GM23338 (cell line): ENCODE measurements at regions not wholly inside any gene's neighbourhood (a gene's known extent, or its start where the extent isn't known, plus 50 kb on each side); places are given as distances from the start of the nearest gene placed in this dataset.

Source experiments
- ATAC-seq: fragments of 200-7000 bp; cut with Tn5 transposase; 3 replicates; pipeline ENCODE4 v1.9.1; 2020
- DNase-seq: peaks from one replicate; pipeline ENCODE4 v3.0.0-alpha.2; 2015; ENCODE audit warnings: low spot score
- H2AFZ ChIP-seq: fragments of 200-600 bp; sonication (generic); 2 replicates; pipeline ENCODE4 v1.8.0; 2016; ENCODE audit warnings: antibody characterized with exemption, mild to moderate bottlenecking, moderate library complexity
- H3F3A ChIP-seq: fragments of 200-600 bp; sonication (generic); replicated peaks from 2 replicates; pipeline ENCODE4 v1.8.0; 2017; ENCODE audit warnings: antibody characterized with exemption, mixed run types, low read depth
- H3K27ac ChIP-seq: fragments of 200-600 bp; sonication (generic); 2 replicates; pipeline ENCODE4 v1.6.1; 2016; ENCODE audit warnings: low read depth
- H3K27me3 ChIP-seq: fragments of 200-600 bp; sonication (generic); 2 replicates; pipeline ENCODE4 v1.8.0; 2016; ENCODE audit warnings: mild to moderate bottlenecking, mixed run types, moderate library complexity; ENCODE audit not compliant: insufficient read depth
- H3K36me3 ChIP-seq: fragments of 200-600 bp; sonication (generic); 2 replicates; pipeline ENCODE4 v1.8.0; 2016; ENCODE audit warnings: mild to moderate bottlenecking; ENCODE audit not compliant: insufficient read depth
- H3K4me1 ChIP-seq: fragments of 200-600 bp; sonication (generic); 2 replicates; pipeline ENCODE4 v1.8.0; 2016; ENCODE audit warnings: mild to moderate bottlenecking, moderate library complexity; ENCODE audit not compliant: insufficient read depth
- H3K4me2 ChIP-seq: fragments of 200-600 bp; sonication (generic); 2 replicates; pipeline ENCODE4 v1.7.1; 2017; ENCODE audit warnings: mixed run types
- H3K4me3 ChIP-seq: fragments of 200-600 bp; sonication (generic); 2 replicates; pipeline ENCODE4 v1.6.1; 2016; ENCODE audit warnings: mixed run types
- H3K79me2 ChIP-seq: fragments of 200-600 bp; sonication (generic); replicated peaks from 2 replicates; pipeline ENCODE4 v1.8.0; 2017; ENCODE audit warnings: mild to moderate bottlenecking; ENCODE audit not compliant: insufficient read depth
- H3K9me2 ChIP-seq: fragments of 200-600 bp; sonication (generic); 2 replicates; pipeline ENCODE4 v1.8.0; 2017; ENCODE audit not compliant: insufficient read depth
- H4K20me1 ChIP-seq: fragments of 200-600 bp; sonication (generic); replicated peaks from 2 replicates; pipeline ENCODE4 v1.8.0; 2017; ENCODE audit warnings: mild to moderate bottlenecking; ENCODE audit not compliant: insufficient read depth
- H3K27ac Mint-ChIP-seq: 2 replicates; pipeline ENCODE4 v1.8.0; 2020; ENCODE audit warnings: inconsistent platforms, mild to moderate bottlenecking, moderate library complexity, mixed read lengths
- H3K27me3 Mint-ChIP-seq: 3 replicates; pipeline ENCODE4 v1.8.0; 2022; ENCODE audit warnings: low read depth, mild to moderate bottlenecking, moderate library complexity, mixed read lengths, inconsistent platforms; ENCODE audit not compliant: insufficient read depth, poor library complexity
- H3K36me3 Mint-ChIP-seq: 3 replicates; pipeline ENCODE4 v1.8.0; 2021; ENCODE audit warnings: low read depth, mild to moderate bottlenecking, inconsistent platforms, moderate library complexity, mixed read lengths
- H3K4me1 Mint-ChIP-seq: 3 replicates; pipeline ENCODE4 v1.8.0; 2020; ENCODE audit warnings: mild to moderate bottlenecking, inconsistent platforms, mixed read lengths
- H3K4me3 Mint-ChIP-seq: 3 replicates; pipeline ENCODE4 v1.8.0; 2021; ENCODE audit warnings: moderate library complexity, mild to moderate bottlenecking, inconsistent platforms, mixed read lengths
- H3K9me3 Mint-ChIP-seq: 3 replicates; pipeline ENCODE4 v1.8.0; 2020; ENCODE audit warnings: moderate library complexity, mild to moderate bottlenecking, inconsistent platforms, mixed read lengths
- EZH2 ChIP-seq: fragments of 200-600 bp; sonication (generic); IDR thresholded peaks from one replicate; pipeline ENCODE4 v1.8.0; 2017; ENCODE audit warnings: antibody characterized with exemption, mild to moderate bottlenecking, low read depth; ENCODE audit not compliant: unreplicated experiment
- JUNB ChIP-seq: IDR thresholded peaks from one replicate; pipeline ENCODE4 v1.6.1; 2016; ENCODE audit warnings: antibody characterized with exemption; ENCODE audit not compliant: unreplicated experiment
- NANOG ChIP-seq: IDR thresholded peaks from 2 replicates; pipeline ENCODE4 v1.6.1; 2016; ENCODE audit warnings: antibody characterized with exemption, borderline replicate concordance
- POLR2AphosphoS5 ChIP-seq: IDR thresholded peaks from 2 replicates; pipeline ENCODE4 v1.6.1; 2016; ENCODE audit warnings: antibody characterized with exemption, low read depth
- REST ChIP-seq: IDR thresholded peaks from one replicate; pipeline ENCODE4 v1.6.1; 2018; ENCODE audit warnings: antibody characterized with exemption; ENCODE audit not compliant: unreplicated experiment
- STAT1 ChIP-seq: IDR thresholded peaks from one replicate; pipeline ENCODE4 v1.6.1; 2016; ENCODE audit warnings: antibody characterized with exemption; ENCODE audit not compliant: unreplicated experiment
- TF ChIP-seq, protein P1 (sequence below): IDR thresholded peaks from 2 replicates; pipeline ENCODE4 v1.6.1; 2016; ENCODE audit warnings: antibody characterized with exemption
- TF ChIP-seq, protein P2 (sequence below), 2 experiments: fragments of 200-600 bp in 1 of 2; sonication (generic) in 1 of 2; conservative IDR thresholded peaks; 2 replicates each; pipeline versions ENCODE4 v1.5.1 to v1.6.1; 2016 to 2017; ENCODE audit warnings: antibody characterized with exemption in 2 of 2, low read depth in 2 of 2, mild to moderate bottlenecking in 2 of 2, moderate library complexity in 1 of 2
- TF ChIP-seq, protein P3 (sequence below): fragments of 250-450 bp; sonication (Bioruptor Pico); IDR thresholded peaks from 2 replicates; pipeline ENCODE4 v1.5.0; 2020; ENCODE audit warnings: mild to moderate bottlenecking, moderate library complexity

DNA sequence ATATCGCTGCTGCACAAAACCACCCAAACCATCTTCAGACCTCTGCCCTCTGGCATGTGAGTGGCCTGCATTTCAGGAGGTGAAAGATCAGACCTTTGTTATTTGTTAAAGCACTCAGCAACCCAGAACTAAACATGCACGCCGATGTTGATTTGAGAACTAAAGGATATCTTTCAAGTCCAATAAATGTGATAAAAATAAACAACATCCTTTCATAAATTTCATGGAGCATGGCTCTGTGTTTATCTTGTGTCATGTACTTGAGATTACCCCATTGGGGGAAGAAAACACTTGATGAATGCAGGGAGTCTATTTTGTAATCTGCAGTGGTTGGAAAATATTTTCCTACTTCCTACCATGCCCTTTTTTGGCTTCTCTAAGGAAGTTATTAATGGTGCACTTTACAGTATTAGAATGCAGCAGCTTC is 70.8 kb upstream of the GATA6 start:
- Histone ChIP-seq H4K20me1 (no peaks in the 10 kb centered on the region), H3K27me3 (no peaks in the 10 kb centered on the region), H3K27ac (no peak overlapping the region), H3K4me1 (peaks cover 10% of the 10 kb centered on the region), H2AFZ (no peak overlapping the region), H3K9me2 (no peaks in the 10 kb centered on the region), H3K36me3 (no peaks in the 10 kb centered on the region), H3F3A (no peaks in the 10 kb centered on the region), H3K79me2 (no peaks in the 10 kb centered on the region), H3K4me2 (no peak overlapping the region), H3K4me3 (no peak overlapping the region)
- H3K9me3 Mint-ChIP-seq = no peaks in the 10 kb centered on the region
- H3K4me1 Mint-ChIP-seq = peaks cover 16% of the 10 kb centered on the region
- DNase-seq (no peak), ATAC-seq (no peak)
- H3K4me3 Mint-ChIP-seq = no peak overlapping the region; the same call in 2 of the 3 replicates
- peaks cover 7% of the 10 kb centered on the region for H3K27me3 Mint-ChIP-seq
- TF ChIP-seq POLR2AphosphoS5 = no peak
- TF ChIP-seq EZH2 = no peak
- TF ChIP-seq, protein P1, sequence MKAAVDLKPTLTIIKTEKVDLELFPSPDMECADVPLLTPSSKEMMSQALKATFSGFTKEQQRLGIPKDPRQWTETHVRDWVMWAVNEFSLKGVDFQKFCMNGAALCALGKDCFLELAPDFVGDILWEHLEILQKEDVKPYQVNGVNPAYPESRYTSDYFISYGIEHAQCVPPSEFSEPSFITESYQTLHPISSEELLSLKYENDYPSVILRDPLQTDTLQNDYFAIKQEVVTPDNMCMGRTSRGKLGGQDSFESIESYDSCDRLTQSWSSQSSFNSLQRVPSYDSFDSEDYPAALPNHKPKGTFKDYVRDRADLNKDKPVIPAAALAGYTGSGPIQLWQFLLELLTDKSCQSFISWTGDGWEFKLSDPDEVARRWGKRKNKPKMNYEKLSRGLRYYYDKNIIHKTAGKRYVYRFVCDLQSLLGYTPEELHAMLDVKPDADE = no peak
- no peak for TF ChIP-seq STAT1
- TF ChIP-seq NANOG = no peak
- no peak for TF ChIP-seq JUNB
- TF ChIP-seq, protein P2, sequence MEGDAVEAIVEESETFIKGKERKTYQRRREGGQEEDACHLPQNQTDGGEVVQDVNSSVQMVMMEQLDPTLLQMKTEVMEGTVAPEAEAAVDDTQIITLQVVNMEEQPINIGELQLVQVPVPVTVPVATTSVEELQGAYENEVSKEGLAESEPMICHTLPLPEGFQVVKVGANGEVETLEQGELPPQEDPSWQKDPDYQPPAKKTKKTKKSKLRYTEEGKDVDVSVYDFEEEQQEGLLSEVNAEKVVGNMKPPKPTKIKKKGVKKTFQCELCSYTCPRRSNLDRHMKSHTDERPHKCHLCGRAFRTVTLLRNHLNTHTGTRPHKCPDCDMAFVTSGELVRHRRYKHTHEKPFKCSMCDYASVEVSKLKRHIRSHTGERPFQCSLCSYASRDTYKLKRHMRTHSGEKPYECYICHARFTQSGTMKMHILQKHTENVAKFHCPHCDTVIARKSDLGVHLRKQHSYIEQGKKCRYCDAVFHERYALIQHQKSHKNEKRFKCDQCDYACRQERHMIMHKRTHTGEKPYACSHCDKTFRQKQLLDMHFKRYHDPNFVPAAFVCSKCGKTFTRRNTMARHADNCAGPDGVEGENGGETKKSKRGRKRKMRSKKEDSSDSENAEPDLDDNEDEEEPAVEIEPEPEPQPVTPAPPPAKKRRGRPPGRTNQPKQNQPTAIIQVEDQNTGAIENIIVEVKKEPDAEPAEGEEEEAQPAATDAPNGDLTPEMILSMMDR (conservative IDR thresholded peaks at IDR 0.05; ENCODE audit: low read depth in 2 of 2) = no peak
- no peak for TF ChIP-seq REST
- TF ChIP-seq, protein P3, sequence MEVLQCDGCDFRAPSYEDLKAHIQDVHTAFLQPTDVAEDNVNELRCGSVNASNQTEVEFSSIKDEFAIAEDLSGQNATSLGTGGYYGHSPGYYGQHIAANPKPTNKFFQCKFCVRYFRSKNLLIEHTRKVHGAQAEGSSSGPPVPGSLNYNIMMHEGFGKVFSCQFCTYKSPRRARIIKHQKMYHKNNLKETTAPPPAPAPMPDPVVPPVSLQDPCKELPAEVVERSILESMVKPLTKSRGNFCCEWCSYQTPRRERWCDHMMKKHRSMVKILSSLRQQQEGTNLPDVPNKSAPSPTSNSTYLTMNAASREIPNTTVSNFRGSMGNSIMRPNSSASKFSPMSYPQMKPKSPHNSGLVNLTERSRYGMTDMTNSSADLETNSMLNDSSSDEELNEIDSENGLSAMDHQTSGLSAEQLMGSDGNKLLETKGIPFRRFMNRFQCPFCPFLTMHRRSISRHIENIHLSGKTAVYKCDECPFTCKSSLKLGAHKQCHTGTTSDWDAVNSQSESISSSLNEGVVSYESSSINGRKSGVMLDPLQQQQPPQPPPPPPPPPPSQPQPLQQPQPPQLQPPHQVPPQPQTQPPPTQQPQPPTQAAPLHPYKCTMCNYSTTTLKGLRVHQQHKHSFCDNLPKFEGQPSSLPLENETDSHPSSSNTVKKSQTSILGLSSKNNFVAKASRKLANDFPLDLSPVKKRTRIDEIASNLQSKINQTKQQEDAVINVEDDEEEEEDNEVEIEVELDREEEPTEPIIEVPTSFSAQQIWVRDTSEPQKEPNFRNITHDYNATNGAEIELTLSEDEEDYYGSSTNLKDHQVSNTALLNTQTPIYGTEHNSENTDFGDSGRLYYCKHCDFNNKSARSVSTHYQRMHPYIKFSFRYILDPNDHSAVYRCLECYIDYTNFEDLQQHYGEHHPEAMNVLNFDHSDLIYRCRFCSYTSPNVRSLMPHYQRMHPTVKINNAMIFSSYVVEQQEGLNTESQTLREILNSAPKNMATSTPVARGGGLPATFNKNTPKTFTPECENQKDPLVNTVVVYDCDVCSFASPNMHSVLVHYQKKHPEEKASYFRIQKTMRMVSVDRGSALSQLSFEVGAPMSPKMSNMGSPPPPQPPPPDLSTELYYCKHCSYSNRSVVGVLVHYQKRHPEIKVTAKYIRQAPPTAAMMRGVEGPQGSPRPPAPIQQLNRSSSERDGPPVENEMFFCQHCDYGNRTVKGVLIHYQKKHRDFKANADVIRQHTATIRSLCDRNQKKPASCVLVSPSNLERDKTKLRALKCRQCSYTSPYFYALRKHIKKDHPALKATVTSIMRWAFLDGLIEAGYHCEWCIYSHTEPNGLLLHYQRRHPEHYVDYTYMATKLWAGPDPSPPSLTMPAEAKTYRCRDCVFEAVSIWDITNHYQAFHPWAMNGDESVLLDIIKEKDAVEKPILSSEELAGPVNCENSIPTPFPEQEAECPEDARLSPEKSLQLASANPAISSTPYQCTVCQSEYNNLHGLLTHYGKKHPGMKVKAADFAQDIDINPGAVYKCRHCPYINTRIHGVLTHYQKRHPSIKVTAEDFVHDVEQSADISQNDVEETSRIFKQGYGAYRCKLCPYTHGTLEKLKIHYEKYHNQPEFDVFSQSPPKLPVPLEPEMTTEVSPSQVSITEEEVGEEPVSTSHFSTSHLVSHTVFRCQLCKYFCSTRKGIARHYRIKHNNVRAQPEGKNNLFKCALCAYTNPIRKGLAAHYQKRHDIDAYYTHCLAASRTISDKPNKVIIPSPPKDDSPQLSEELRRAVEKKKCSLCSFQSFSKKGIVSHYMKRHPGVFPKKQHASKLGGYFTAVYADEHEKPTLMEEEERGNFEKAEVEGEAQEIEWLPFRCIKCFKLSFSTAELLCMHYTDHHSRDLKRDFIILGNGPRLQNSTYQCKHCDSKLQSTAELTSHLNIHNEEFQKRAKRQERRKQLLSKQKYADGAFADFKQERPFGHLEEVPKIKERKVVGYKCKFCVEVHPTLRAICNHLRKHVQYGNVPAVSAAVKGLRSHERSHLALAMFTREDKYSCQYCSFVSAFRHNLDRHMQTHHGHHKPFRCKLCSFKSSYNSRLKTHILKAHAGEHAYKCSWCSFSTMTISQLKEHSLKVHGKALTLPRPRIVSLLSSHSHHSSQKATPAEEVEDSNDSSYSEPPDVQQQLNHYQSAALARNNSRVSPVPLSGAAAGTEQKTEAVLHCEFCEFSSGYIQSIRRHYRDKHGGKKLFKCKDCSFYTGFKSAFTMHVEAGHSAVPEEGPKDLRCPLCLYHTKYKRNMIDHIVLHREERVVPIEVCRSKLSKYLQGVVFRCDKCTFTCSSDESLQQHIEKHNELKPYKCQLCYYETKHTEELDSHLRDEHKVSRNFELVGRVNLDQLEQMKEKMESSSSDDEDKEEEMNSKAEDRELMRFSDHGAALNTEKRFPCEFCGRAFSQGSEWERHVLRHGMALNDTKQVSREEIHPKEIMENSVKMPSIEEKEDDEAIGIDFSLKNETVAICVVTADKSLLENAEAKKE (CRISPR knock-in tag) = no peak
- H3K36me3 Mint-ChIP-seq = no peaks in the 10 kb centered on the region
- H3K27ac Mint-ChIP-seq = 0 out of 2 replicates have a peak overlapping the region, but pooled peaks have one; percentile 34
